ENCODE measurements at regions not wholly inside any gene's neighbourhood (a gene's known extent, or its start where the extent isn't known, plus 50 kb on each side); places are given as distances from the start of the nearest gene placed in this dataset.

DNA sequence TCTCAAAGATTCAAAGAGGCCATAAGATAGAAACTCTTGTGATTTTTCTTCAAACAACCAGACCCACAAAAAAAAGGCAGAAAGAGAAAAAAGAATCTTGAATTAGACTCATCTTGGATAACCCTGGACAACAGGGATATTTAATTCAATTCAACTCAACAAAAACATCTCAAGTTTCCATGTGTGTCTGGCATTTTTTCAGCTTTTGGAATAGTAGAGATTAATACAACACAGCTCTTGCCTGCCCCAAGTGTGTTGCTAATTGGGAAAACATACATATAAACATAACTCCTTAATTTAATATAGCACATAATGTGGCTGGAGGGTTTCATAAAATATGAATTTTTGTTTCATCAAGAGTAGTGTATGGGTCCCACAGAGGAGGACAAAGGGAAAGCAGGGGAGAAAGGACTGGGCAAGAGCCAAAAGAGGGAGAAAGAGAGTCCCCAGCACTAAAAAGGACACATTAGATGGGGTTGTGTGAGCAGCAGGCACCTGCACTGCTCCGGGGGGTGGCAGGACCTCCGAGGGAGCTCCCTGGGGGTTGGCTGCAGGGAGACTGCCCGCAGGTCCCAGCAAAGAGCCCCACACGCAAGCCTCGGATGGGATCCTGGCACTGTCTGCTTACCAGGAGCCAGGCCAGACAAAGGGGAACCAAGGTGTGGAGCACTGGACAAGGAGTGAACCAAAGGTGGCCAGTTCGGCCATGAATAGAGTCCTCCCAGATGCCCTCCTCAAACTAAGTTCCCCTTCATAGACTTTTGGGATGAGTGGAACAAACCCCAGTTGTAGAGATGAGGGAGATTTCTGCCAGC, 65.6 kb upstream of the TMEM72 start:
- DNase-seq (ENCODE audit: extremely low read depth, low read depth, low spot score), result no peak

DNA sequence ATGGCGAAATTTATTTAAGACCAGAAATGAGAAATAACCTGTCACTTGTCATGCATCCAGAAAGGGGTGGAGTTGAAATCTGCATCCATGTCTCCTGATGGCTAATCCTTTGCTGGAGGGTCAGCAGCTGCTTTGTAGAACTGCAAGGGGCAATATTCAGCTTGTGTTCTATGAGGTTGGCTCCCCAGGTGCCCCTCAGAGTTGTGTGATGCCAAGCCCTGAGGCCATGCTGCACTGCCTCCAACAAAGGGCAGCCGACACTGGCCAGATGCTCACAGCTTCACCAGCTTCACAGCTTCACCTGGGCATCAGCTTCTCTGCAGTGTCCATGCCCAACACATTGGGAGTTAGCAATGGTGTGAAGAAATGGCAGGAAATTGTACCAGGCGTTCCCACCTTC, 64.0 kb upstream of the TMEM72 start:
- no peak for DNase-seq (ENCODE audit: extremely low read depth, low read depth, low spot score)

DNA sequence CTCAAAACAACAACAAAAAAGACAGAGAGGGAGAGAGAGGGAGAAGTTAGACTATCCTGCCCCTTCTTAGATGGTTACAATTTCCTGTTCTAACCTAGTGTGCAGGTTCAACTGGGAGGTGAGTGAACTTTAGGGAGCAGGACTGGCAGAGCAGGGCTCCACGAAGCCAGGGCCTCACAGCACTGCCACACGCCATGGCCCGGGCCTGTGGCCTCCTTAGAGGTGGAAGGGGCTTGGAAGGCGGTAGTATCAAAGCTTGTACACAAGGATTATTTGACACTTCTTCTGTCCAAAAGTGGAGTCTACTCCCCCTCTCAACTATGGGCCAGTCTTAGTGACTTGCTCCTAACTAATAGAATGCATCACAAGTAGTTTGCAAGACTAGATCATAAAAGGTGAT, 62.9 kb upstream of the TMEM72 start:
- no peak for DNase-seq (ENCODE audit: extremely low read depth, low read depth, low spot score)

DNA sequence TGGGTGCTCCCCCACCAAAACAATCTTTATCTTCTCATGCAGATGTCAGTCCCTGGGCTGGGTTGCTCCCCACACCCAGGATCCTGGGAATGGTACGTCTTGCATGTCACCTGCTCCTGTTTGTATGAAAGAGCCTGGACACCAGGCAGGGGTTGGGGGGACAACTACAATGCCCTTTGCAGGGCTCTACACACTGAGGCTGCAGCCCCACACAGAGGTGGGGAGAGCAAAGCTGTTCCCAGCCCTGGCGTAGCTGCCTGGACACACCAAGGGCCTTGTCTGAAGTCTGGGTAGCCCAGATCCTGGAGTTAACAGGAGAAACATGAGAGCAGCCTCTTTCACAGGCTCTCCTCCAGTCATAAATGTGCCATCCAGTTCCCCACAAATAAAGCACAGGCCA, 61.2 kb upstream of the TMEM72 start:
- no peak for DNase-seq (ENCODE audit: extremely low read depth, low read depth, low spot score)

DNA sequence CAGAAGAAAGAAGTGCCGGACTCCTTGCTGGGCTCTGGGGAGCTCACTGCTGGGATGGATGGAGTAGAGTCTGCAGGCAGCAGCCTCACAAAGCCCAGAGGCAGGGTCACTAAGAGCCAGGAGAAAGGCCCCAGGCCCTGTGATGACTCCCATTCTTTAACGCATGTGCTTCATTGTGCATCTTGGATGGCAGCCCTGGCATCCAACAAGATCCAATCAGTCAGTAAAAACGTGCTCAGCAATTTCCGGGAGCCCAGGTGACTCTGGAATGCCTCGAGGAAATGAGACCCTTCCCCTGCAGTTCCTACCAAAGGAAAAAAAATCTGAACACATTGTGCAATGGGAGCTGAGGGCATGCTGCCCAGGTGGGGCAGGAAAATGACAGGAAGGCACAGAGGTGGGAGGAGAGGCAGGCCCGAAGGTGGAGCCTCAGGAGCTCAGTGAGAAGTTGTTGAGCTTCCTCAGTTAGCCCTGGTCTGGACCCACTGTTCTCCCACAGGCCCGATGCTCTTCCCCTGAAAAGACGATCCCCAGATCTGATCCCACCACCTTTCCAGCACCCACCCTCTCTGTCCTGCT, 60.7 kb upstream of the TMEM72 start:
- DNase-seq (ENCODE audit: extremely low read depth, low read depth, low spot score), result no peak

DNA sequence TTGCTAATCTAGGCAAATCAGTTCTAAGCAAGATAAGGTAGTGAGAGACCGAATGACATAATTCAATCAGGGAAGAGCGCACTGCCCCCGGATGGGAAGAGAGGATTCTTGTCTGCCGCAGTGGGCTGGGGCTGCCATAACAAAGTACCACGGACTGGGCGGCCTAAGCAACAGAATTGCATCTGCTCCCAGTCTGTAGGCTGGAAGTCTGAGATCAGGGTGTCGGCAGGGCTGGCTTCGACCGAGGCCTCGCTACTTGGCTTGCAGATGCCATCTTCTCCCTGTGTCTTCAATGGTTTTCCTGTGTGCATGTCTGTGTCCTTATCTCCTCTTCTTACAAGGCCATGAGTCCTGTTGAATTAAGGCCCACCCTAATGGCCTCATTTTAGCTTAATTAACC, 59.7 kb upstream of the TMEM72 start:
- no peak for DNase-seq (ENCODE audit: extremely low read depth, low read depth, low spot score)

DNA sequence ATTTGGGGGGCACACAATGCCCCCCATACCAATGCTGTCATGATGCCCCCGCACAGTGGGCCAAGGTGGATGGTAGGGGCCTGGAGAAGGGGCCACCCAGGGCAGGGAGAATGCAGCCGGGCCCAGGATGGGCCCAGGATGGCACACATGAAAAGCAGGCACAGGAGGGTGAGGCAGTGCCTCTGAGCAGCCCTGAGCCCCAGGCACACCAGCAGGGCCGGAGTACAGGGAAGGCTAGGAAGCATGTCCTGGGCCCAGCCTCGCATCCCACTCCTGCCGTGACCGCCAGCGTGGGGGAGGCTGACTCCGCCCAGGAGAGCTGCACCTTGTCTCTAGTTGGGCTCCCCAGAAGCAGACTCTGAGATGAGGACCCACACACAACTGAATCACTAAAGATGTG, 59.3 kb upstream of the TMEM72 start:
- no peak for DNase-seq (ENCODE audit: extremely low read depth, low read depth, low spot score)

DNA sequence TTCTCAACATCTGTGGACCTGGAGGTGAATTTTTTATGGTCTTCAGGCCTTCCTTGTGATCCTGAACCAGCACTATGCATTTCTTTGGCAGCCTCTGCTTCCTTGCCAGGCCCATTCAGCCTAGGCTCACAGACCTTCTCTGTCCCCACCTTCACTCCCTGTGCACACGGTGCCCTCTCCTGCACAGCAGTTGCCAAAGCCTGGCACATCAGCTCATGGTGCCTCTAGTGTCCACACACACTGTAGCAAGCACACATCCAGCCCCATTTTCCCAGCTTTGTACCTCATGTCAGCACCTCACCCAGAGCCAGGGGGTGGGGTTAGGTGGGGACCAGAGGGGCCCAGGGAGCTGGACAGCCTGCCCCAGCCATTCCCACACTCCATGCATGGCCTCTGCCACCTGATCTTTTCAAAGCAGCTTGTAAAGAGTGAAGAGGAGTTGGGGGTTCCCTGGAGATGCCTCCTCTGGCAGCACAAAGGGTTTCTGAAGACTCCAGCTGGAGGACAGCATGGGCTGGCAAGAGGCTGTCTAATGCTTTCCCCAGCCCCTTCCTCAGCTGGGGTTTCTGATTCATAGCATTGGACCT, 57.9 kb upstream of the TMEM72 start:
- no peak for DNase-seq (ENCODE audit: extremely low read depth, low read depth, low spot score)

DNA sequence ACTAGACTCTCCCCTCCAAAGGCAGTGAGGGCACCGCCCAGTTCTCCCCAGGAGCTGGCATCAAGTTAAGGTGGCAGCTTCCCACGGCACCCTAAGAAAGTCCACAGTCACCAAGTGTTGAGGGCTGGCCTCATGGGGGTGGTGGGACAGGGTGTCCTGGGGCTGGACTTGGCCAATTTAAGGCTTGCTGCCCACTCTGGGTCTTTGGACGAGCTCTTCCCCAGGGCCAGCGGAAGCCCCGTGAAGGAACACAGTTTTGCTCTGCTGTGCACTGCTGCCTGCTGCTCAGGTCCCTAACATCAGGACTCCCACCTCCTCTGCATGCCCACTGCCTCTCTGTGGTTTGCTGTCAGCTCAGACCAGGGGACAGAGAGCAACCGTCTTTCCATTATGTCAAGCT, 57.3 kb upstream of the TMEM72 start:
- no peak for DNase-seq (ENCODE audit: extremely low read depth, low read depth, low spot score)

DNA sequence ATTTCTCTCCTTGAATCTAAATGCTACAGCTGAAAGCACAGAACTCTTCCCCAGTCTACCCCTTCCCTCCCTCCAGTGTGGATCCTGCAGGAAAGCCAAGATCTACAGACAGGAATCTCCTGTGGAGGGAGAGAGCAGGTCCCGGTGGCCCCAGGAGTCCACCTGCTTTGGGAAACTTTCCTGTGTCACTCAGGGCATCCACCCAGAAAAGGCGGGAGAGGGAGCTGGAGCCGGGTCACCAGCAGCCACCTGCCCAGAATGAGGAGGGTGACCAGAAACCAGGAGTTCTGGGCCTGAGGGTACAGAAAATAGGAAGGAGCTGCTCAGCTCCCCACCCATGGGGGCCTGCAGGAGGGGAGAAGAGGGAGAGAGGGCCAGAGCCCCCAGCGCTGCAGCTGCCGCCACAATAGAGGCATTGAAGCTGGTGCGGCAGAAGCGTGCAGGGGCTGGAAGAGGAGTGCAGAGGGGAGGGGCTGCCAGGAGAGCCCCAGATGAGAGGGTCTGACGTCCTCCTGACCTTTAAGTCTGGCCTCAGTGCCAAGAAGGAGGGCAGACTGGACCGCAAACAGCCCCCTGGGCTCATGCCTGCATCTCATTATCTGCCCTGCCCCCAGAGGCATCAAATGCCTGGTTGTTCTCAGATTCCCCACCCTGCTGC, 56.3 kb upstream of the TMEM72 start:
- no peak for DNase-seq (ENCODE audit: extremely low read depth, low read depth, low spot score)

DNA sequence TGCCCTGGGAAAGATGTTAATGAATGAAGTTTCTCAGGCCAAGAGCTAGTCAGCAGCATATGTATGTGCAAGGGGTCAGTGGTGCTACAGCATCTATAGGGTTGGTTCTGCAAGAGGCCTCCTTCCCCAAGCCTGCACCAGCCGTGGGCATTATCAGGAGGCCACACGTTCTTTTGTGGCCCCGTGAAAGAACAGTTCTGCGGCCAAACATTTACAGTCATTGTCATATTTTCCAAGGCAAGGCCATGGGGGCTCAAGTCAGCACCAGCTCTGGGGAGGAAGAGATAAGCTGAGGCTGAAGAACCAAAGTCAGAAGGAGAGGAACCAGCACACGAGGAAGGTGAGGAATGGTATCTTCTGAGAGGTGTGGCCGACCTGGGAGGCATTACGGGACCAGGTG, 54.4 kb upstream of the TMEM72 start:
- DNase-seq (ENCODE audit: extremely low read depth, low read depth, low spot score), result no peak

DNA sequence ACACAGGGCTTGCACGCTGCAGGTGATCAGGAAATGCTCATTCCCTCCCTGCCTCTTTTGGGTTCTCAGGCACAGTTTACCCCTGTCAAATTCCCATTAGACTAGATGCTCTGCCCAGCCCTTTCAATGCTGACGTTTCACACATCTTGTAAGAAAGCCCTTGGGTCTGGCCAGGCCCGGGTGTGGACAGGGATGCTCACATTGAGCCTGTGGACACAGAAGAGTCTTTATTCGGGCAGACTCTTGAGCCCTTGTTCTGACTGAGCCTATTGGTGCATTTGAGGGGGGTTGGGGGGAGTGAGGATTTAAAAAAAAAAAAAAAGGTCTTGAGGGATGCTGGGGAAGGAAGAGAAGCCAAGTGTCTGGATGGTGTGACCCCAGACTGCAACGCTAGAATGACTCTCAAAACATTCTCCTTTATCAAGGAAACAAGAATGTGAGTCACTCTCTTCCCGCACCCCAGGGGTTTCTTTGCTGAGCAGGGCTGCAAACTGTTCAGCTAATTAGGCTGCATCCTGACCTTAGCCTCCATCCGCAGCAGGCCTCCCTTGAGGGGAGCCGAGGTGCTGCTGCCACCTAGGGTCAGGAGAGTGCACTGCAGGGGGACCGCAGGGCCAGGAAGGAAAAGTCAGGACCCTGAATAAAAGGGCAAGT, 53.6 kb upstream of the TMEM72 start:
- no peak for DNase-seq (ENCODE audit: extremely low read depth, low read depth, low spot score)

DNA sequence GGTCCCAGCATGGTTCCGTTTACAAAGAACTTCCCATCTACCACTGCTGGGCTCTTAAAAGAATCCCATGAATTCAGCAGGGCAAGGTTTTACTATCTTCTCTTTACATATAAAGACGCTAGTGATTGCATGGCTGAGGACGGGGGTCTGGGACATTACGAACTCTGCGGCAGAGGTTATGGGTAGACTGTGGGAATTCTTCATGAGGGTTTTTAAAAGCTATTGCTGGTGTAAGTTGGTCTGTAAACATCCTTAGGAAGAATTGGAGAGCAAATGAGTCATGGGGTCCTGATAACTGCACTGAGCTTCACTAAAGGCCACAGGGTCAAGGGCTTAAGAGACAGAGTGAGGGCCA, 53.1 kb upstream of the TMEM72 start:
- no peak for DNase-seq (ENCODE audit: extremely low read depth, low read depth, low spot score)

DNA sequence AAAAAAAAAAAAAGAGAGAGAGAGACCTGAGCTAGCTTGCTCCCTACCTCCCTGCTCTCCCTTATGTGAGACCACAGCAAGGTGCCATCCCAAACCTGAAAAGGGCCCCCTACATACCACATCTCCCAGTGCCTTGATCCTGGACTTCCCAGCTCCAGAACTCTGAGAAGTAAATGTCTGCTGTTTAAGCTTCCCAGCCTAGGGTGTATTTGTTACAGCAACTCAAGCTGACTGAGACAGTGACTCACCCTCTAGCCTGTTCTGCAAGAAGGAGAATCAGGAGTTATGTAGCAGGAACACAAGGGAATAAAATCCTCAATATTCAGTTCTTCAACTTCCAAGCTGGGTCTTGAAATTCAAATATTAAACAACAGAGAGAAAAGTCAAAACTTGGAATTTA, 52.1 kb upstream of the TMEM72 start:
- no peak for DNase-seq (ENCODE audit: extremely low read depth, low read depth, low spot score)

DNA sequence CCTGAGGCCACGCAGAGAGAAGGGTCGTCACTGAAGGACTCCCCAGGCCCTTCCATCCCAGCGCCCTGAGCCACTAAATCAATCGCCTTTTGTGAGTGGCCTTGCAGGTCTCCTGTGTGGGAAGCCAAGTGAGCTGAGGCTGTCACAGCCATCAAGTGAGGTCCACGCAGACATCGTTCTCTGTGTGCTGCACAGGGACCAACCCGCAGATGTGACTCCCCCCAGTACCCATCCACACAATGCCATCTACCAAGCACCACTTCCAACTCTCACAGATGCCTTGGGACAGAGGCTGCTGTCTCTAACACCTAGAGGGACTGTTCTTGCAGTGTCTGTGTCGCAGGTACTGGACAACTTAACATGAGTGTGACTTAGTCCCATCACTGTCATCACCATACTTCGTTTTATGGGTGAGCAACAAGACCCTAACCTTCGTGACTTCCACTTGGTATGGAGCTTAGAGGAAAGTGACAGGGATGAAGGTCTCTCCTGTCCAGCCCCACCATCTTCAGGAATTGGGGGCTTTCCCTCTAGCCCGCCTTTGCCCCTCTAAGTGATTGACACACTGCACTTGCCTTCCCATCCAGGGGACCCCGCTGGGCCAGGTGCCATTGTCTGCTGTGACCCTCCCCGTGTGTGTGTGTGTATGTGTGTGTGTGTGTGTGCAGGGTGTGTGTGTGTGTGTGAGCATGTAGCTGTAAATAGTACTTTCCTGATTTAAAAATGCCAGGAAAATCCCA, 51.4 kb upstream of the TMEM72 start:
- DNase-seq (ENCODE audit: extremely low read depth, low read depth, low spot score), result no peak

DNA sequence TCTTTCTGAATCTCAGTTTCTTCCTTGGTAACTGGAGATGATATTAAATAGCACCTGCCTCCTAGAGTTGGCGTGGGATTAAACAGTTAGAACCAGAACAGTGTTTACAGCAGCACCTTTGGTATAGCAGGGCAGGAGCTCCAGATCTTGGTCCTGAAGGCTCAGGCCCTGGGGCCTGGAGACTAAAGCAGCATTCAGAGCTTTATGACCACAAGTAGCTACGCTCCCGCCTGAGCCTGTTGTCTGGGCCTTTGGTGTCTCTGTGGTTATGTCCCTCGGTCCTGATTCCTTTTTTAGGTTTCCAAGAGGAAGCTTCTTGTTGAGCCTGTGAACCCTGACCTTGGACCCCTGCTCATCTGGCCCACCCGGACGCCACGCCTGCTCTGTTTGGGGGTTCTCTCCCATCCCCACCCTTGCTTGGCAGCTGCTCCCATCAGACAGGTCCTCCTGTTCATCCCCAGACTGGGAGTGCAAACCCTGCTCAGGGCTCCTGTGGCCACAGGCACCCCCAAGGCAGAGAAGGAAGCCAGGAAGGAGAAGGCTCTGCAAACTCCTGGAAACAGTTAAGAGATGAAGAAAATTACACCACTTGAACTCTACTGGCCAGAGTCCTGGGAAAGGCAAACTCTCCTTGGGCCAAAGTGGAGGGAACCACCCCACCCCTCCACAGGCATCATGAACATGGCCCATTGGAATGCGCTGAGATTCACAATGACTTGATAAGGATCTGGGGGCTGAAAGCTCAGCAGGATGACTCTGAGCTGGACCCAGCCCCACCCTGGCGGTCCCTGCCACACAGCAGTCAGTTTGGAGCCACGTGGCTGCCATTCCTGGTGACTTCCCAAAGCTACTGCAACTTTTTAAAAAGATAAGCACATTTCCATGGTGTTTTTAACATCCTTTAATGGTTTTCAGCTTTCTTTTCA, 50.1 kb upstream of the TMEM72 start:
- no peak for DNase-seq (ENCODE audit: extremely low read depth, low read depth, low spot score)

Data from glomerular endothelial cell (primary cell).